ENCODE measurements at regions not wholly inside any gene's neighbourhood (a gene's known extent, or its start where the extent isn't known, plus 50 kb on each side); places are given as distances from the start of the nearest gene placed in this dataset.

- Histone ChIP-seq H3K36me3 (ENCODE audit: insufficient read depth, low read length, poor library complexity, severe bottlenecking) (peaks cover 9% of the 10 kb centered on the region), H3K9me3 (ENCODE audit: low read depth, low read length, poor library complexity, severe bottlenecking) (peaks cover 7% of the 10 kb centered on the region), H3K27ac (ENCODE audit: low read depth, low read length, poor library complexity, severe bottlenecking) (peak overlapping the region; percentile 98), H3K27me3 (replicated peaks; ENCODE audit: insufficient read depth, low read depth, low read length, poor library complexity) (no peaks in the 10 kb centered on the region), H3K4me3 (ENCODE audit: low read depth, low read length, poor library complexity, severe bottlenecking) (no peak overlapping the region), H3K4me1 (ENCODE audit: insufficient read depth, low read length, poor library complexity, severe bottlenecking) (peaks cover 37% of the 10 kb centered on the region)
- ChIA-PET POLR2A (ENCODE audit: low non-redundant PET) (no interaction called here), CTCF (interaction anchor here (0.7 kb wide), 1 partner anchor 189 kb away, joined by 3 read pairs; no protein-coding TSS in a partner anchor)
- DNase-seq (ENCODE audit: low spot score) = peak; percentile 39
- intact Hi-C loops (cut with micrococcal nuclease; ENCODE audit: unreplicated experiment) = loop anchor here (5.0 kb wide), 2 partner anchors 107 to 1613 kb away; no protein-coding TSS in a partner anchor
- no peak for TF ChIP-seq CTCF (conservative IDR thresholded peaks at IDR 0.05; ENCODE audit: low read depth, low read length)
- TF ChIP-seq EZH2 (IDR thresholded peaks at IDR 0.05; ENCODE audit: borderline replicate concordance, low read depth, low read length, poor library complexity, severe bottlenecking) = no peak
- no TSS peak for BruUV-seq (replicated peaks)
Measured at GRCh38 chr2:145049475-145049874, 529.6 kb upstream of the ZEB2 start.

GRCh38 chr2:145047554-145047953, 527.6 kb upstream of the ZEB2 start:
- Histone ChIP-seq H3K36me3 (ENCODE audit: insufficient read depth, low read length, poor library complexity, severe bottlenecking) (peaks cover 9% of the 10 kb centered on the region), H3K27me3 (replicated peaks; ENCODE audit: insufficient read depth, low read depth, low read length, poor library complexity) (no peaks in the 10 kb centered on the region), H3K9me3 (ENCODE audit: low read depth, low read length, poor library complexity, severe bottlenecking) (peaks cover 3% of the 10 kb centered on the region), H3K4me1 (ENCODE audit: insufficient read depth, low read length, poor library complexity, severe bottlenecking) (peaks cover 42% of the 10 kb centered on the region), H3K27ac (ENCODE audit: low read depth, low read length, poor library complexity, severe bottlenecking) (peak overlapping the region; percentile 99), H3K4me3 (ENCODE audit: low read depth, low read length, poor library complexity, severe bottlenecking) (no peak overlapping the region)
- no TSS peak for BruUV-seq (replicated peaks)
- ChIA-PET CTCF (interaction anchor here (0.6 to 1.0 kb wide), 3 partner anchors 227 to 705 kb away, joined by 4 read pairs; no protein-coding TSS in a partner anchor), POLR2A (ENCODE audit: low non-redundant PET) (interaction anchor here (0.6 kb wide), 1 partner anchor 1265 kb away, joined by 3 read pairs; no protein-coding TSS in a partner anchor)
- peak; percentile 99 for DNase-seq (ENCODE audit: low spot score)
- no peak for TF ChIP-seq CTCF (conservative IDR thresholded peaks at IDR 0.05; ENCODE audit: low read depth, low read length)
- no peak for TF ChIP-seq EZH2 (IDR thresholded peaks at IDR 0.05; ENCODE audit: borderline replicate concordance, low read depth, low read length, poor library complexity, severe bottlenecking)
- intact Hi-C loops (cut with micrococcal nuclease; ENCODE audit: unreplicated experiment) = loop anchor here (1.0 to 5.0 kb wide), 10 partner anchors 105 to 1615 kb away; partner anchors contain the start of gene ZEB2

GRCh38 chr2:145044491-145044890, 524.6 kb upstream of the ZEB2 start:
- POLR2A ChIA-PET (ENCODE audit: low non-redundant PET) = no interaction called here
- Histone ChIP-seq H3K27ac (ENCODE audit: low read depth, low read length, poor library complexity, severe bottlenecking) (peak overlapping the region; percentile 99), H3K4me3 (ENCODE audit: low read depth, low read length, poor library complexity, severe bottlenecking) (no peak overlapping the region), H3K27me3 (replicated peaks; ENCODE audit: insufficient read depth, low read depth, low read length, poor library complexity) (no peaks in the 10 kb centered on the region), H3K36me3 (ENCODE audit: insufficient read depth, low read length, poor library complexity, severe bottlenecking) (no peaks in the 10 kb centered on the region), H3K4me1 (ENCODE audit: insufficient read depth, low read length, poor library complexity, severe bottlenecking) (peaks cover 42% of the 10 kb centered on the region), H3K9me3 (ENCODE audit: low read depth, low read length, poor library complexity, severe bottlenecking) (no peaks in the 10 kb centered on the region)
- no peak for DNase-seq (ENCODE audit: low spot score)
- intact Hi-C loops (cut with micrococcal nuclease; ENCODE audit: unreplicated experiment) = loop anchor here (5.0 kb wide), 1 partner anchor 1202 kb away; no protein-coding TSS in a partner anchor
- TF ChIP-seq CTCF (conservative IDR thresholded peaks at IDR 0.05; ENCODE audit: low read depth, low read length) (no peak), EZH2 (IDR thresholded peaks at IDR 0.05; ENCODE audit: borderline replicate concordance, low read depth, low read length, poor library complexity, severe bottlenecking) (no peak)
- CTCF ChIA-PET = no interaction called here
- BruUV-seq (replicated peaks) = no TSS peak
